ENCODE measurements at regions not wholly inside any gene's neighbourhood (a gene's known extent, or its start where the extent isn't known, plus 50 kb on each side); places are given as distances from the start of the nearest gene placed in this dataset.
A peak's percentile ranks its signal among the peaks of the same experiment; 100 is the strongest.

- Histone ChIP-seq H3K4me1 (no peaks in the 10 kb centered on the region), H3K27ac (no peak overlapping the region), H3K27me3 (no peaks in the 10 kb centered on the region), H3K9me3 (no peaks in the 10 kb centered on the region), H3K4me3 (no peak overlapping the region), H3K36me3 (no peaks in the 10 kb centered on the region)
- intact Hi-C loops (cut with DNase I), result no loop called here
- peak in 1 of 2 donors; percentile 7 for DNase-seq (ENCODE audit: low spot score in 2 of 2)
- TF ChIP-seq, protein P1, sequence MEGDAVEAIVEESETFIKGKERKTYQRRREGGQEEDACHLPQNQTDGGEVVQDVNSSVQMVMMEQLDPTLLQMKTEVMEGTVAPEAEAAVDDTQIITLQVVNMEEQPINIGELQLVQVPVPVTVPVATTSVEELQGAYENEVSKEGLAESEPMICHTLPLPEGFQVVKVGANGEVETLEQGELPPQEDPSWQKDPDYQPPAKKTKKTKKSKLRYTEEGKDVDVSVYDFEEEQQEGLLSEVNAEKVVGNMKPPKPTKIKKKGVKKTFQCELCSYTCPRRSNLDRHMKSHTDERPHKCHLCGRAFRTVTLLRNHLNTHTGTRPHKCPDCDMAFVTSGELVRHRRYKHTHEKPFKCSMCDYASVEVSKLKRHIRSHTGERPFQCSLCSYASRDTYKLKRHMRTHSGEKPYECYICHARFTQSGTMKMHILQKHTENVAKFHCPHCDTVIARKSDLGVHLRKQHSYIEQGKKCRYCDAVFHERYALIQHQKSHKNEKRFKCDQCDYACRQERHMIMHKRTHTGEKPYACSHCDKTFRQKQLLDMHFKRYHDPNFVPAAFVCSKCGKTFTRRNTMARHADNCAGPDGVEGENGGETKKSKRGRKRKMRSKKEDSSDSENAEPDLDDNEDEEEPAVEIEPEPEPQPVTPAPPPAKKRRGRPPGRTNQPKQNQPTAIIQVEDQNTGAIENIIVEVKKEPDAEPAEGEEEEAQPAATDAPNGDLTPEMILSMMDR (IDR thresholded peaks at IDR 0.05), result no peak
Measured at GRCh38 chr11:45494738-45495137, 170.7 kb downstream of the CHST1 start.

GRCh38 chr11:45489281-45489905 lies 176.0 kb downstream of the CHST1 start:
- no peak overlapping the region for H3K4me3 ChIP-seq
- peak in 1 of 2 donors; percentile 13 for DNase-seq (ENCODE audit: low spot score in 2 of 2)

DNA sequence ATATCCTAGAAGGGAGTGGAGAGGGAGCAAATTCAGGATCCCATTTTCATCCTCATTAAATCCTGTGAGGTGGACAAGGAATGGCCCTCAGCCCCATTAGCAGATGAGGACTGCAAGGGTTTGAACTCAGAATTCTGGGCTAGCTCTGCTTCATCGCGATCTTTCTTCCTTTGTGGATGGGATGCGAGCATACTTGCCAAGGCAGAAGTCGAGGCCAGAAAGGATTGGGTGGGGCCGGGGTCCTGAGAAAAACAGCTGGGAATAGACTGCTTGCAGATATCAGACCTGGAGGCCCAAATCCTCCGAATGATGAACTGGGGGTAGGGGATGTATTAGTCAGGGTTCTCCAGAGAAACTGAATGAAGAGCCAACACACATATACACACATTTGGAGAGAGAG lies 179.0 kb downstream of the CHST1 start:
- H3K9me3 ChIP-seq, result no peaks in the 10 kb centered on the region
- H3K27ac ChIP-seq, result no peak overlapping the region
- peak in 1 of 2 donors; percentile 24 for DNase-seq (ENCODE audit: low spot score in 2 of 2)
- no peaks in the 10 kb centered on the region for H3K4me1 ChIP-seq
- no peaks in the 10 kb centered on the region for H3K36me3 ChIP-seq
- TF ChIP-seq, protein P1 (IDR thresholded peaks at IDR 0.05), result no peak
- no peaks in the 10 kb centered on the region for H3K27me3 ChIP-seq
- H3K4me3 ChIP-seq, result no peak overlapping the region
- intact Hi-C loops (cut with DNase I), result no loop called here

More at GRCh38 chr11:45489281-45489905, 176.0 kb downstream of the CHST1 start:
- Histone ChIP-seq H3K4me1 (no peaks in the 10 kb centered on the region), H3K36me3 (no peaks in the 10 kb centered on the region), H3K27ac (no peak overlapping the region), H3K27me3 (no peaks in the 10 kb centered on the region), H3K9me3 (no peaks in the 10 kb centered on the region)
- TF ChIP-seq, protein P1 (IDR thresholded peaks at IDR 0.05), result no peak
- intact Hi-C loops (cut with DNase I), result no loop called here

- H3K27me3 ChIP-seq, result no peaks in the 10 kb centered on the region
- peak in 1 of 2 donors; percentile 18 for DNase-seq (ENCODE audit: low spot score in 2 of 2)
- H3K4me3 ChIP-seq, result no peak overlapping the region
- intact Hi-C loops (cut with DNase I), result no loop called here
- no peaks in the 10 kb centered on the region for H3K9me3 ChIP-seq
- no peaks in the 10 kb centered on the region for H3K36me3 ChIP-seq
- no peaks in the 10 kb centered on the region for H3K4me1 ChIP-seq
- TF ChIP-seq, protein P1 (IDR thresholded peaks at IDR 0.05), result no peak
- no peak overlapping the region for H3K27ac ChIP-seq
Measured at GRCh38 chr11:45485070-45485707, 180.2 kb downstream of the CHST1 start.

DNA sequence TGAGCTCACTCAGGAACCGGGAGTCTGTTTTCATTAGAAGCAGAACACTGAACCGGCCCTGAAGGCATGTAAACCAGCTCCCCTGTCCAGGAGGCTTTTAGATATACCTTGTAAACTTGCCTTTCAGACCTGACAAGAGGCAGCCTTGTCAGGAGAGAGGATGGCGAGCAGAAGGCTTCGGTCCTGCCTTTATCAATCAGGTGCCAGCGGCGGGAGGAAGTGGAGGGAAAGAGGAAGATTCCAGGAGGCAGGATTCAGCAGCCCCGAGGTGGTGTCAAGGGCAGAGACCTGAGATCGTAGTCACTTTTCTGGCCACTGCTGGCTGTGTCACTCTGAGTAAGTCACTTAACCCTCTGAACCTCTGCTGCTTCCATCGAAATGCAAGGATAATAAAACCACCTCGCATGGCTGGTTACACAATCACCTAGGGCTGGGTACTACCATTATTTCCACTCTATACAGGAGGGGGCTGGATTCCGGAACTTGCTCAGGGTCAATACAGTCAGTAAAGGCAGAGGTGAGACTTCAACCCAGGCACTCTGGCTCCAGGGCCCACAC lies 181.0 kb downstream of the CHST1 start:
- H3K36me3 ChIP-seq, result no peaks in the 10 kb centered on the region
- intact Hi-C loops (cut with DNase I), result no loop called here
- DNase-seq (ENCODE audit: low spot score in 2 of 2), result peak in 1 of 2 donors; percentile 45
- H3K27ac ChIP-seq, result no peak overlapping the region
- H3K27me3 ChIP-seq, result no peaks in the 10 kb centered on the region
- H3K4me3 ChIP-seq, result no peak overlapping the region
- TF ChIP-seq, protein P1 (IDR thresholded peaks at IDR 0.05), result no peak
- H3K4me1 ChIP-seq, result no peaks in the 10 kb centered on the region
- H3K9me3 ChIP-seq, result no peaks in the 10 kb centered on the region

Measured in ascending aorta (tissue), 2 donors.